ENCODE measurements at regions not wholly inside any gene's neighbourhood (a gene's known extent, or its start where the extent isn't known, plus 50 kb on each side); places are given as distances from the start of the nearest gene placed in this dataset.

DNA sequence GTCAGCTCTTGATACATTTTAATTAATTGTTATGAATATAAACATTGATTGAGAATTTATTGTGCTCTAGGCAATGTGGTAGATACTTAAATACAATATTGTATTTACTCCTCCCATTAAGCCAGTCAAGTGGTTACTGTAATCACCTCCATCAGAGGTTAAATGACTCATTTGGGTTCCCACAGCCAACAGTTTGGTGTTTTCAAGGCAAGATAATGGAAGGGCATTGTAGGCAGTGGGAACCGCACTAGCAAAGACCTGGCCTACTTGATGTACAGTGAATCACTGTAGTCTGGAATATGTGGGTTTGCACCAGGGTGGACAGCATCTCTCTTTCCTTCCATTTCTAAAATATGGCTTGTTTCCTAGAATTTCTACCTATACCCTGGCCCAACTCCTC, 127.4 kb downstream of the EDEM1 start:
- TF ChIP-seq, protein P1, sequence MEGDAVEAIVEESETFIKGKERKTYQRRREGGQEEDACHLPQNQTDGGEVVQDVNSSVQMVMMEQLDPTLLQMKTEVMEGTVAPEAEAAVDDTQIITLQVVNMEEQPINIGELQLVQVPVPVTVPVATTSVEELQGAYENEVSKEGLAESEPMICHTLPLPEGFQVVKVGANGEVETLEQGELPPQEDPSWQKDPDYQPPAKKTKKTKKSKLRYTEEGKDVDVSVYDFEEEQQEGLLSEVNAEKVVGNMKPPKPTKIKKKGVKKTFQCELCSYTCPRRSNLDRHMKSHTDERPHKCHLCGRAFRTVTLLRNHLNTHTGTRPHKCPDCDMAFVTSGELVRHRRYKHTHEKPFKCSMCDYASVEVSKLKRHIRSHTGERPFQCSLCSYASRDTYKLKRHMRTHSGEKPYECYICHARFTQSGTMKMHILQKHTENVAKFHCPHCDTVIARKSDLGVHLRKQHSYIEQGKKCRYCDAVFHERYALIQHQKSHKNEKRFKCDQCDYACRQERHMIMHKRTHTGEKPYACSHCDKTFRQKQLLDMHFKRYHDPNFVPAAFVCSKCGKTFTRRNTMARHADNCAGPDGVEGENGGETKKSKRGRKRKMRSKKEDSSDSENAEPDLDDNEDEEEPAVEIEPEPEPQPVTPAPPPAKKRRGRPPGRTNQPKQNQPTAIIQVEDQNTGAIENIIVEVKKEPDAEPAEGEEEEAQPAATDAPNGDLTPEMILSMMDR (IDR thresholded peaks at IDR 0.05; ENCODE audit: unreplicated experiment in 3 of 3) = no peak
- Mint-ChIP-seq H3K27me3 (ENCODE audit: low read depth) (no peaks in the 10 kb centered on the region), H3K4me3 (no peak overlapping the region), H3K4me1 (peaks cover 5% of the 10 kb centered on the region), H3K36me3 (ENCODE audit: low read depth) (no peaks in the 10 kb centered on the region), H3K27ac (no peak overlapping the region), H3K9me3 (no peaks in the 10 kb centered on the region)

DNA sequence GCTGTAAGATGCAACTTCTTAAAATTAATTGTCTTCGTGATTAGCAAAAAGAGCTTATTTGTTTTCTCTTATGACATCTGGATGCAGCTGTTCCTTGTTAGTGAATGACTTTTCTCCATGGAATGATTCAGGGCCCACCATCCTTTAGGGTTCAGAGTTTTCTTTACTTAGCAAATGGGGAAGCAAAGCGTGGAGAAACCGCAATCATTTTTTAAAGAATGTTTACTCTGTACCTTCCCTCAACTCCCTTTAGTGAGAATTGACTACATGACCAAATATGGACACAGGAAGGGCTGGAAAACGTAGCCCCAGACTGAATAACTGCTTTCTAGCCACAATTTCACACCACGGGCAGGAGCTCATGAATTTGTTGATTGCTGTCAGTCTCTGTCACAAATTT, 130.1 kb downstream of the EDEM1 start:
- TF ChIP-seq, protein P1 (IDR thresholded peaks at IDR 0.05; ENCODE audit: unreplicated experiment in 3 of 3) = no peak
- peak overlapping the region; percentile 3 to 26 (median 4) for H3K27ac Mint-ChIP-seq
- H3K36me3 Mint-ChIP-seq (ENCODE audit: low read depth) = no peaks in the 10 kb centered on the region
- H3K9me3 Mint-ChIP-seq = no peaks in the 10 kb centered on the region
- H3K4me3 Mint-ChIP-seq = no peak overlapping the region
- H3K4me1 Mint-ChIP-seq = peaks cover 5% of the 10 kb centered on the region
- no peaks in the 10 kb centered on the region for H3K27me3 Mint-ChIP-seq (ENCODE audit: low read depth)

DNA sequence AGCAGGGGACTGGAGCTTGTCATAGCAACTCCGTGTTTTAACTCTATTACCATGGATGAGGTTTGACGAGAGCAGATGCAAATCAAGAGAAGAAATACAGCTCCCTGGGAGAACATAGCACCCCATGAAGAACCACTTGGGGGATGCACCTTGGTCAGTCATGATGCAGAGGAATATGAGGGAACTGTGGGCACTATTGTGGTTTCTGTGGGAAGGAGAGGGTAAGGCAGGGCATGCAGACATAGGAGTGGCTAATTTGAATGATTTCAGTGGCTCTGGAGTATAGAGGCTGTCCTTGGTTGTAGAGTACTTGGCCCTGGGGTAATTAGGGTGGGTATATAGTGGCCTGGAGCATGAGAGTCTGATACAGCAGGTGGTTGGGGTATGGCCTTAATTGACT, 131.9 kb downstream of the EDEM1 start:
- no peaks in the 10 kb centered on the region for H3K9me3 Mint-ChIP-seq

DNA sequence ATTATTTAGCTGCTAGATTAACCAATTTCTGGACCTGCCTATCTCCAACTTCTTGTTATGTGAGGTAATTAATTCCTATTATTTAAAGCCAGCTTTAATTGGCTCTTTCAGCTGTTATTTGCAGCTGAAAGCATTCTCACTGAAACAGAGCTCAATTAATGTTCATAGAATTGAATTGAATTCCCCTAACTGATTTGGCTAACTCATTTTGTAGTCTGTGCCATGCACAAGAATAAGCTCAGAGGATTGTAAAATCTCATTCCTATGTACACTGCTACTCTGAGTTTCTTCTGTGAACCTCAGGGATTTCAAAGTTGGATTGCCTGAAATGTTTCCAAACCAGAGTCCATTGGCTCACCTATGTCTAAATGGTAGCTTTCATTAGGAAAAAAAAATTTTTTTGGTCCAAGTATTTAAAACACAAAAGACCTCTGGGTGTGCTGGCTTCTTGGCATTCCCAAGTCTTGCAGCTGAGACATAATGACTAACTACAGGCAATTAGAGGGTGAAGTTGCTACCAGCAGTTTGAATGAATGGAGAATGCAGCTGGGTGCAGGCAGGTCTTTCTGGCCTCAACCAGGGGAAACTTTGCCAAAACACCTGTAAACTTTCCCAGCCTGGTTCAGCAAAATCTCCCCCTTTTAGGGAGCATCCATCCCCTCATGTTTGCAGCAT, 134.3 kb downstream of the EDEM1 start:
- Mint-ChIP-seq H3K27ac (peak overlapping the region; percentile 24 to 86 (median 56)), H3K27me3 (ENCODE audit: low read depth) (no peaks in the 10 kb centered on the region), H3K36me3 (ENCODE audit: low read depth) (no peaks in the 10 kb centered on the region), H3K4me1 (peaks cover 5% of the 10 kb centered on the region), H3K9me3 (peaks cover 2% of the 10 kb centered on the region), H3K4me3 (no peak overlapping the region)
- TF ChIP-seq, protein P1 (IDR thresholded peaks at IDR 0.05; ENCODE audit: unreplicated experiment in 3 of 3) = no peak

More for the DNA sequence above, 131.9 kb downstream of the EDEM1 start:
- Mint-ChIP-seq H3K4me3 (no peak overlapping the region), H3K27me3 (ENCODE audit: low read depth) (no peaks in the 10 kb centered on the region), H3K4me1 (peaks cover 5% of the 10 kb centered on the region), H3K36me3 (ENCODE audit: low read depth) (no peaks in the 10 kb centered on the region), H3K27ac (no peak overlapping the region)
- TF ChIP-seq, protein P1 (IDR thresholded peaks at IDR 0.05; ENCODE audit: unreplicated experiment in 3 of 3) = no peak

DNA sequence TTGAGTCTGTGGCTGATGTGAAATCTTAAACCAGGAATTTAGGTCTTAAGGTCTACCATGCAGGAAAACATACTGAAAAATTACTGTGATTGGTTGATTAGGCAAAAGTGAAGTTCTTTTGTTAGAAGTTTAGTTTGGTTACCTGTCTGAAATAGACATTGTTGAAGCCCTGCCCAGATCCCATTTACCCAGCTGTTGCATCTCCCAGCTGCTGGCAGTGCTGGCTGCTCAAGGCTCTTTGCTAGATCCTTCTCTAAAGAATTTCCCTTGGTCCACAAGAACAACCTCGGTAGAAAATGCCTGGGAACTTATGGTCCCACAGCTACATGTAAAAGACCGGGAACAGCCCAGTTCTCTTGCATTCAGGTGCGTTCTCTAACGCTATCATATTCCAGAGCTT, 137.3 kb downstream of the EDEM1 start:
- no peaks in the 10 kb centered on the region for H3K4me1 Mint-ChIP-seq
- H3K27ac Mint-ChIP-seq = no peak overlapping the region
- TF ChIP-seq, protein P1 (IDR thresholded peaks at IDR 0.05; ENCODE audit: unreplicated experiment in 3 of 3) = no peak
- peaks cover 5% of the 10 kb centered on the region for H3K9me3 Mint-ChIP-seq
- H3K4me3 Mint-ChIP-seq = no peak overlapping the region
- H3K27me3 Mint-ChIP-seq (ENCODE audit: low read depth) = peaks cover 3% of the 10 kb centered on the region
- no peaks in the 10 kb centered on the region for H3K36me3 Mint-ChIP-seq (ENCODE audit: low read depth)

DNA sequence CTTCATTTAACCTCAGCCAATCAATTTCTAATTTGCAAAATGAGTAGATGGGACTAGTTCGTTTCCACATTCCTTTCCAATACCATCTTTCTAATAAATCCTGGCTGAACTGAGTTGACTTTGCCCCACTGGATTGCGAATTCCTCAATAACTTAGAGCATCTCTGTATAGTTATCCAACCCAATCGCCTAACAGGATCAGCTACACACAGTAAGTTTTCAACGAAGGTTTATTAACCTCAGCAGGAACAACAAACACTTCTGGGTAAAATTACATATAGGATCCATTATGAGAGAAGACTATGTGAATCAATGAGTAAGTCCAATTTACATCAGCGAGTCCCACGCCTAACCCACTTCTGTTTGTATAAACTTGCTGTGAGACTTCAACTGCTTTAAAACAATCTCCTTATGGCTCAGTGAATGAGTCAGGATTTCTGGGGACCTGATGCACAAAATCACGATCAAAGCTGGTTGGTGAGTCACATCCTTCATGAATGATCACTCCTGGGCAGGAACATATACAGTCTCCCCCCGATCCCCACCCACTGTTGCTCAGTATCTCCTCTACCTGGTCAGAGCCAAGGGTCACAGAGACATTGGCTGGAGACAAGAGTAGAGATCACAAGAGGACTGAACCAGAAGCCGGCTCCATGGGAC, 142.8 kb downstream of the EDEM1 start:
- TF ChIP-seq, protein P1 (IDR thresholded peaks at IDR 0.05; ENCODE audit: unreplicated experiment in 3 of 3) = no peak
- Mint-ChIP-seq H3K27ac (no peak overlapping the region), H3K36me3 (ENCODE audit: low read depth) (no peaks in the 10 kb centered on the region), H3K4me3 (no peak overlapping the region), H3K4me1 (peaks cover 11% of the 10 kb centered on the region), H3K27me3 (ENCODE audit: low read depth) (peaks cover 12% of the 10 kb centered on the region), H3K9me3 (peaks cover 5% of the 10 kb centered on the region)
